Hepatocyte (in vitro differentiated cells): ENCODE measurements at regions not wholly inside any gene's neighbourhood (a gene's known extent, or its start where the extent isn't known, plus 50 kb on each side); places are given as distances from the start of the nearest gene placed in this dataset.
"Not testable (repeated sequence)": the region's sequence is repeated elsewhere in the genome, so short reads cannot be mapped to it uniquely, and the experiment has no call there.

Experiments
- CTCF ChIP-seq: fragments of 200-600 bp; sonication (generic); IDR thresholded peaks from 2 replicates; pipeline ENCODE4 v1.5.1; 2016; ENCODE audit warnings: antibody characterized with exemption, mild to moderate bottlenecking; ENCODE audit not compliant: poor library complexity
- EZH2 ChIP-seq: fragments of 200-600 bp; sonication (generic); IDR thresholded peaks from 2 replicates; pipeline ENCODE4 v1.6.1; 2016; ENCODE audit warnings: antibody characterized with exemption, mild to moderate bottlenecking, borderline replicate concordance

DNA sequence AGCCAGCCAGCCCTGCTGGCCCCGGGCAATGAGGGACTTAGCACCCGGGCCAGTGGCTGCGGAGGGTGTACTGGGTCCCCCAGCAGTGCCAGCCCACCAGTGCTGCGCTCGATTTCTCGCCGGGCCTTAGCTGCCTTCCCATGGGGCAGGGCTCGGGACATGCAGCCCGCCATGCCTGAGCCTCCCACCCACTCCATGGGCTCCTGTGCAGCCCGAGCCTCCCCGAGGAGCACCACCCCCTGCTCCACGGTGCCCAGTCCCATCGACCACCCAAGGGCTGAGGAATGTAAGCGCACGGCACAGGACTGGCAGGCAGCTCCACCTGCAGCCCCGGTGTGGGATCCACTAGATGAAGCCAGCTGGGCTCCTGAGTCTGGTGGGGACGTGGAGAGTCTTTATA is 72.5 kb upstream of the STARD13 start:
- not testable (repeated sequence) for TF ChIP-seq CTCF, EZH2
